Panc1 (cell line): ENCODE measurements at regions not wholly inside any gene's neighbourhood (a gene's known extent, or its start where the extent isn't known, plus 50 kb on each side); places are given as distances from the start of the nearest gene placed in this dataset.

Experiments
- CTCF ChIP-seq: fragments of 450-650 bp; IDR thresholded peaks from 2 replicates; pipeline ENCODE4 v1.5.1; 2017; ENCODE audit warnings: mild to moderate bottlenecking
- POLR2AphosphoS5 ChIP-seq: IDR thresholded peaks from 2 replicates; pipeline ENCODE4 v1.6.1; 2012; ENCODE audit warnings: mild to moderate bottlenecking, low read depth, low read length, moderate library complexity
- SIN3A ChIP-seq: IDR thresholded peaks from 2 replicates; pipeline ENCODE4 v1.6.1; 2012; ENCODE audit warnings: low read depth, mild to moderate bottlenecking, low read length, moderate library complexity, borderline replicate concordance; ENCODE audit not compliant: insufficient read depth
- TCF7L2 ChIP-seq: IDR thresholded peaks from 2 replicates; pipeline ENCODE4 v1.6.1; 2011; ENCODE audit warnings: mild to moderate bottlenecking, low read depth, low read length, inconsistent platforms
- TF ChIP-seq, protein P1 (sequence below), 2 experiments: IDR thresholded peaks; 2 replicates each; pipeline ENCODE4 v1.6.1; 2011 to 2012; ENCODE audit warnings: low read depth in 2 of 2, control low read depth in 1 of 2, low read length in 1 of 2, mild to moderate bottlenecking in 1 of 2, moderate library complexity in 1 of 2; ENCODE audit not compliant: insufficient read depth in 1 of 2

DNA sequence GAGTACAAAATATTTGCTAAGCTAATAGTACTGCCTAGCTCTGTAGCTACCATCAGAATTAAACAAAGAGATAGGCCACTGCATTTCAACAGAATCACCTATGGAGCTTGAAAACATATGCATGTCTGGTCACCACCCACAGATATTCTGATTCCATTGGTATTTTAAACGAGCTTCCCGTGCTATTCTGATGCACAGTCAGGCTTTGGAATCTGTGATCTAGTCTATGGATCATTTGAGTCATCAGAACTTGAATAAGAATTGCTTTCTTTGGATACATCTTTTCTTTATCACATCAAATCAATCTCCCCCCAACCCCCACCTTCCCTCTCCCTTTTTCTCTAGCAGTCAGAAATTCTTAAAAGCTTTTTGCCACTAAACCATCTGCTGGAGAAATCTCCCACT is 124.7 kb downstream of the NPIPB5 start:
- TF ChIP-seq CTCF: no peak
- TF ChIP-seq SIN3A: no peak
- TF ChIP-seq POLR2AphosphoS5: no peak
- TF ChIP-seq TCF7L2: no peak
- TF ChIP-seq, protein P1, sequence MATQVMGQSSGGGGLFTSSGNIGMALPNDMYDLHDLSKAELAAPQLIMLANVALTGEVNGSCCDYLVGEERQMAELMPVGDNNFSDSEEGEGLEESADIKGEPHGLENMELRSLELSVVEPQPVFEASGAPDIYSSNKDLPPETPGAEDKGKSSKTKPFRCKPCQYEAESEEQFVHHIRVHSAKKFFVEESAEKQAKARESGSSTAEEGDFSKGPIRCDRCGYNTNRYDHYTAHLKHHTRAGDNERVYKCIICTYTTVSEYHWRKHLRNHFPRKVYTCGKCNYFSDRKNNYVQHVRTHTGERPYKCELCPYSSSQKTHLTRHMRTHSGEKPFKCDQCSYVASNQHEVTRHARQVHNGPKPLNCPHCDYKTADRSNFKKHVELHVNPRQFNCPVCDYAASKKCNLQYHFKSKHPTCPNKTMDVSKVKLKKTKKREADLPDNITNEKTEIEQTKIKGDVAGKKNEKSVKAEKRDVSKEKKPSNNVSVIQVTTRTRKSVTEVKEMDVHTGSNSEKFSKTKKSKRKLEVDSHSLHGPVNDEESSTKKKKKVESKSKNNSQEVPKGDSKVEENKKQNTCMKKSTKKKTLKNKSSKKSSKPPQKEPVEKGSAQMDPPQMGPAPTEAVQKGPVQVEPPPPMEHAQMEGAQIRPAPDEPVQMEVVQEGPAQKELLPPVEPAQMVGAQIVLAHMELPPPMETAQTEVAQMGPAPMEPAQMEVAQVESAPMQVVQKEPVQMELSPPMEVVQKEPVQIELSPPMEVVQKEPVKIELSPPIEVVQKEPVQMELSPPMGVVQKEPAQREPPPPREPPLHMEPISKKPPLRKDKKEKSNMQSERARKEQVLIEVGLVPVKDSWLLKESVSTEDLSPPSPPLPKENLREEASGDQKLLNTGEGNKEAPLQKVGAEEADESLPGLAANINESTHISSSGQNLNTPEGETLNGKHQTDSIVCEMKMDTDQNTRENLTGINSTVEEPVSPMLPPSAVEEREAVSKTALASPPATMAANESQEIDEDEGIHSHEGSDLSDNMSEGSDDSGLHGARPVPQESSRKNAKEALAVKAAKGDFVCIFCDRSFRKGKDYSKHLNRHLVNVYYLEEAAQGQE (IDR thresholded peaks at IDR 0.05; ENCODE audit: insufficient read depth in 1 of 2, low read depth in 2 of 2, low read length in 1 of 2): no peak
